ENCODE measurements at regions not wholly inside any gene's neighbourhood (a gene's known extent, or its start where the extent isn't known, plus 50 kb on each side); places are given as distances from the start of the nearest gene placed in this dataset.

GRCh38 chr3:168645180-168645579 lies 549.5 kb upstream of the GOLIM4 start:
- TF ChIP-seq POLR2A (IDR thresholded peaks at IDR 0.05), result no peak
- no peak for TF ChIP-seq POLR2AphosphoS5 (IDR thresholded peaks at IDR 0.05)
- no peak for TF ChIP-seq CTCF (IDR thresholded peaks at IDR 0.05)
- no peak overlapping the region for H3K27ac ChIP-seq
- H3K27me3 ChIP-seq, result no peaks in the 10 kb centered on the region
- 78% methylated on average over 2 of the region's 2 CpGs for WGBS
- no peak overlapping the region for H3K4me3 ChIP-seq
- H3K9me3 ChIP-seq, result no peaks in the 10 kb centered on the region
- H3K36me3 ChIP-seq, result no peaks in the 10 kb centered on the region
- DNase-seq (ENCODE audit: low spot score in 2 of 2), result no peak
- H3K4me1 ChIP-seq, result no peaks in the 10 kb centered on the region

DNA sequence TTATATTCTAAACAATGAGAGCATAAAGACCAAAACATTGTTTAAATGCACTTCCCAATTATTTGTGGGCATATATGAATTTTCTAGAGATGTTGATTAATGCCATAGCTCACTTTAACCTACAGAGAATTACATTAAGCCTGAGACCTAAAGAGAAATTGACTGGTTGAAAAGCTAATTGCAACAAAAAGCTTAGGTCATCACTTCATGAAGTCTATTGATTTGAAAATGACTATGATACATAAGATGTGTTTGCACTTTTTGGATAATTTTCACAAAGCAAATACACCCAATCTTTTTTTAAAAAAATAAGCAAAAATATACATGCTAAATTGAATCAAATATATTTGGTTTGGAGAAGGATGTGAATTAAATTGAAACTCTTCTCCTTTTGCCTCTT lies 532.8 kb upstream of the GOLIM4 start:
- Histone ChIP-seq H3K27me3 (no peaks in the 10 kb centered on the region), H3K9me3 (no peaks in the 10 kb centered on the region), H3K27ac (no peak overlapping the region), H3K36me3 (no peaks in the 10 kb centered on the region), H3K4me1 (no peaks in the 10 kb centered on the region), H3K4me3 (no peak overlapping the region)
- DNase-seq (ENCODE audit: low spot score in 2 of 2), result no peak
- TF ChIP-seq POLR2A (IDR thresholded peaks at IDR 0.05) (no peak), CTCF (IDR thresholded peaks at IDR 0.05) (no peak), EP300 (IDR thresholded peaks at IDR 0.05) (no peak), POLR2AphosphoS5 (IDR thresholded peaks at IDR 0.05) (no peak)

DNA sequence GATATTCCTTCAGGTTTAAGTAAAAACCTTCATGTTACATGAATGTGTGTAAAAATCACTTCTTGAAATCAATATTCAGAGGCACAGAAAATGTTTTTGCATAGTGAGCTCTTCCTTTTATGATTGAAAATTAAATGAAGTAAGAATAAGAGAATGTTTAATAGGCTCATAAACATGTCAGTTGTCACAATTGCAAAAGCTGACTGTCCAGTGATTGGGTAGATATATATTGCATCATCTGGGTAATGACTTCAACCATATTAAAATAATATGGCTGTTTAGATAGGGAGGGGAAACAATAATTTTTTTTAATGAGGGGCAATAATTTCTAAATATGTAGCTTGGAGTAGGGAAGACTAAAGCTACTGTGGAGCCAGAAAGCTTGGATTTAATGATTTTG lies 529.8 kb upstream of the GOLIM4 start:
- Histone ChIP-seq H3K27ac (no peak overlapping the region), H3K4me1 (no peaks in the 10 kb centered on the region), H3K9me3 (no peaks in the 10 kb centered on the region), H3K4me3 (no peak overlapping the region), H3K36me3 (no peaks in the 10 kb centered on the region), H3K27me3 (no peaks in the 10 kb centered on the region)
- no peak for DNase-seq (ENCODE audit: low spot score in 2 of 2)
- TF ChIP-seq POLR2AphosphoS5 (IDR thresholded peaks at IDR 0.05) (no peak), CTCF (IDR thresholded peaks at IDR 0.05) (no peak), POLR2A (IDR thresholded peaks at IDR 0.05) (no peak), EP300 (IDR thresholded peaks at IDR 0.05) (no peak)

DNA sequence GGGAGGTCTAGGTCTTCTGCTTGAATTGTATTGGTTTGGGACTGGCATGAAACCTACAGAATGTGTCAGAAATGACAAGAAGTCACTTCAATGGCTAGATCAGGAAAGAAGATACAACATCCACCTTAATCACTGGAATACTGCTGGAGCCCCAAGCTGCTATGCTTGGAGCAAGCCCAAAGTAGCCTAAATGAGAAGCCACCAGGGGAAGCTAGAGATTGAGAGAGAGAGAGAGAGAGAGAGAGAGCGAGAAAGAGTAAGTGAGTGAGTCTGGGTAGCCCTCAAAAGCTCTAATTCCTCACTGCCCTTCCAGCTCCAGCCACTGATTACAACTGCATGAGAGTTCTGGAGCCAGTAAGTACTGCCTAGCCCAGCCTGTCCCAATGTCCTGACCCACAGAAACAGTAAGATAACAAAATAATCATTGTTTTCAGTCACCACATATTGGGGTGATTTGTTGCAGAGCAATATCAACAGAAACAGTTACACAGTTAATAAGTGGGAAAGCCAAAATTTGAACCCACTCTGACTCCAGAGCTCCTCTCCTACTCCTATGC lies 529.2 kb upstream of the GOLIM4 start:
- DNase-seq (ENCODE audit: low spot score in 2 of 2), result no peak
- Histone ChIP-seq H3K9me3 (no peaks in the 10 kb centered on the region), H3K36me3 (no peaks in the 10 kb centered on the region), H3K4me3 (no peak overlapping the region), H3K27me3 (no peaks in the 10 kb centered on the region), H3K27ac (no peak overlapping the region), H3K4me1 (no peaks in the 10 kb centered on the region)
- WGBS, result 94% methylated on average over 1 of the region's 1 CpG
- no peak for TF ChIP-seq POLR2AphosphoS5 (IDR thresholded peaks at IDR 0.05)
- TF ChIP-seq POLR2A (IDR thresholded peaks at IDR 0.05), result no peak
- no peak for TF ChIP-seq EP300 (IDR thresholded peaks at IDR 0.05)
- TF ChIP-seq CTCF (IDR thresholded peaks at IDR 0.05), result no peak

GRCh38 chr3:168624195-168624594 lies 528.5 kb upstream of the GOLIM4 start:
- Histone ChIP-seq H3K9me3 (no peaks in the 10 kb centered on the region), H3K36me3 (no peaks in the 10 kb centered on the region), H3K27me3 (no peaks in the 10 kb centered on the region), H3K27ac (no peak overlapping the region), H3K4me1 (no peaks in the 10 kb centered on the region), H3K4me3 (no peak overlapping the region)
- DNase-seq (ENCODE audit: low spot score in 2 of 2), result no peak
- TF ChIP-seq CTCF (IDR thresholded peaks at IDR 0.05) (no peak), EP300 (IDR thresholded peaks at IDR 0.05) (no peak), POLR2AphosphoS5 (IDR thresholded peaks at IDR 0.05) (no peak), POLR2A (IDR thresholded peaks at IDR 0.05) (no peak)

All from suprapubic skin (tissue), 4 donors.